Smooth muscle cell of the brain vasculature (primary cell): ENCODE measurements at regions not wholly inside any gene's neighbourhood (a gene's known extent, or its start where the extent isn't known, plus 50 kb on each side); places are given as distances from the start of the nearest gene placed in this dataset.

ENCODE experiments used
- DNase-seq: peaks from one replicate; pipeline ENCODE4 v3.0.0-alpha.2; 2012; ENCODE audit warnings: low read depth, low spot score

- no peak for DNase-seq
Observed at GRCh38 chr4:29521281-29521680, 1198.9 kb upstream of the PCDH7 start.

- DNase-seq: no peak
Observed at GRCh38 chr4:29536745-29537144, 1183.4 kb upstream of the PCDH7 start.

- DNase-seq: no peak
Observed at GRCh38 chr4:29538889-29539646, 1181.1 kb upstream of the PCDH7 start.

- DNase-seq: no peak
Observed at GRCh38 chr4:29540439-29541102, 1179.6 kb upstream of the PCDH7 start.

- no peak for DNase-seq
Observed at GRCh38 chr4:29541757-29542156, 1178.4 kb upstream of the PCDH7 start.

GRCh38 chr4:29549342-29549741 is 1170.8 kb upstream of the PCDH7 start:
- no peak for DNase-seq

- DNase-seq: no peak
Observed at GRCh38 chr4:29551821-29552220, 1168.3 kb upstream of the PCDH7 start.

- DNase-seq: no peak
Observed at GRCh38 chr4:29553846-29554245, 1166.3 kb upstream of the PCDH7 start.

- DNase-seq: no peak
Observed at GRCh38 chr4:29558789-29559188, 1161.4 kb upstream of the PCDH7 start.

- no peak for DNase-seq
Observed at GRCh38 chr4:29559286-29559685, 1160.9 kb upstream of the PCDH7 start.

GRCh38 chr4:29560452-29560851 is 1159.7 kb upstream of the PCDH7 start:
- no peak for DNase-seq

- no peak for DNase-seq
Observed at GRCh38 chr4:29565256-29565655, 1154.9 kb upstream of the PCDH7 start.

GRCh38 chr4:29566371-29566770 is 1153.8 kb upstream of the PCDH7 start:
- DNase-seq: no peak

- no peak for DNase-seq
Observed at GRCh38 chr4:29571322-29571721, 1148.8 kb upstream of the PCDH7 start.

- no peak for DNase-seq
Observed at GRCh38 chr4:29578329-29578728, 1141.8 kb upstream of the PCDH7 start.

GRCh38 chr4:29581457-29581856 is 1138.7 kb upstream of the PCDH7 start:
- DNase-seq: no peak

- DNase-seq: no peak
Observed at GRCh38 chr4:29588617-29589016, 1131.6 kb upstream of the PCDH7 start.

- DNase-seq: no peak
Observed at GRCh38 chr4:29596228-29596627, 1123.9 kb upstream of the PCDH7 start.

GRCh38 chr4:29619168-29619567 is 1101.0 kb upstream of the PCDH7 start:
- DNase-seq: no peak

- no peak for DNase-seq
Observed at GRCh38 chr4:29632199-29632598, 1088.0 kb upstream of the PCDH7 start.

- no peak for DNase-seq
Observed at GRCh38 chr4:29636961-29637360, 1083.2 kb upstream of the PCDH7 start.

- DNase-seq: no peak
Observed at GRCh38 chr4:29653221-29653620, 1066.9 kb upstream of the PCDH7 start.

GRCh38 chr4:29680644-29681043 is 1039.5 kb upstream of the PCDH7 start:
- DNase-seq: no peak
